ENCODE measurements at regions not wholly inside any gene's neighbourhood (a gene's known extent, or its start where the extent isn't known, plus 50 kb on each side); places are given as distances from the start of the nearest gene placed in this dataset.

- ATAC-seq (ENCODE audit: insufficient read depth, low read depth) (no peak), DNase-seq (no peak)
- no peak overlapping the region for H3K4me3 ChIP-seq (ENCODE audit: low read depth in 1 of 2, low read length in 2 of 2)
- H3K27me3 ChIP-seq (ENCODE audit: insufficient read depth, low read length, poor library complexity), result no peaks in the 10 kb centered on the region
- no peak overlapping the region for H3K4me2 ChIP-seq (ENCODE audit: insufficient read depth, low read length)
- no peaks in the 10 kb centered on the region for H3K79me2 ChIP-seq (ENCODE audit: insufficient read depth, low read length)
- H3K27ac ChIP-seq (ENCODE audit: low read length), result no peak overlapping the region
- H4K20me1 ChIP-seq (ENCODE audit: insufficient read depth, low read length), result no peaks in the 10 kb centered on the region
- no peak for TF ChIP-seq CTCF (IDR thresholded peaks at IDR 0.05; ENCODE audit: borderline replicate concordance, extremely low read depth, low read length, poor library complexity, severe bottlenecking)
- no peak for TF ChIP-seq EZH2 (IDR thresholded peaks at IDR 0.05; ENCODE audit: borderline replicate concordance, low read depth, low read length, severe bottlenecking)
- H3K9me3 ChIP-seq (ENCODE audit: insufficient read depth, low read length, severe bottlenecking), result no peaks in the 10 kb centered on the region
- H3K9ac ChIP-seq (ENCODE audit: low read depth, low read length), result no peak overlapping the region
- no peak overlapping the region for H2AFZ ChIP-seq (ENCODE audit: low read depth, low read length)
- no peaks in the 10 kb centered on the region for H3K36me3 ChIP-seq (ENCODE audit: insufficient read depth, low read length)
- H3K4me1 ChIP-seq (ENCODE audit: insufficient read depth, low read length), result no peaks in the 10 kb centered on the region
Measured at GRCh38 chr14:95396221-95396620, 76.5 kb upstream of the CLMN start.

DNA sequence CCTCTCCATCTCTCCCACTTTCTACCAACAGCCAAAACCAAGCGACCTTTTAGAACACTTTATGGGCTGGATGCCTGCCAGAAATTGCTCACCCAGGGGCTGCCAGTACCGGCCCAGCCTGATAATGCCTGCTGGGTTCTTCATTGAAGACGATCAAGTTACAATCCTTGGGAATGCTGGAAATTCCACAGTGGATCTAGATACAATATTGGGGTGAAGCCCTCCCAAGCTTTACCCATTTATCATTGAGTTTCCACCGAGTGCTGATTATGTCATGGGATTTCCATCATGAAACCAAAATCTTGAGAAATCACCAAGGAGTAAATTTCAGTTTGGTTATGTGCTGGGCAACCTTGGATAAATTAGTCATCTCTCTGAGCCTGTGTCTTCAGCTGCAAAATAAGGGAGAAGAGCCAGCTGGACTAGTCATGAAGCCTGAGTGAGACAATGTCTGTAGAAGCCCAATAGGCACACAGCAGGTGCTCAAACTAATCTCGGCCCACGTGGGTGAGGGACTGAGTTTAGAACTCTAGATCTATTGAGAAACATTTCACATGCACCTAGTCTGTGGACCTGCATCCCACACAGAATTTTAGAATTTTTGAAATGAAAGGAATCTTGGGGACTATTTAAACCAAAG is 75.5 kb upstream of the CLMN start:
- Histone ChIP-seq H3K79me2 (ENCODE audit: insufficient read depth, low read length) (no peaks in the 10 kb centered on the region), H3K36me3 (ENCODE audit: insufficient read depth, low read length) (no peaks in the 10 kb centered on the region), H2AFZ (ENCODE audit: low read depth, low read length) (no peak overlapping the region), H3K4me3 (ENCODE audit: low read depth in 1 of 2, low read length in 2 of 2) (no peak overlapping the region), H3K27ac (ENCODE audit: low read length) (no peak overlapping the region), H3K4me1 (ENCODE audit: insufficient read depth, low read length) (no peaks in the 10 kb centered on the region), H3K27me3 (ENCODE audit: insufficient read depth, low read length, poor library complexity) (no peaks in the 10 kb centered on the region), H4K20me1 (ENCODE audit: insufficient read depth, low read length) (no peaks in the 10 kb centered on the region), H3K4me2 (ENCODE audit: insufficient read depth, low read length) (no peak overlapping the region), H3K9ac (ENCODE audit: low read depth, low read length) (no peak overlapping the region), H3K9me3 (ENCODE audit: insufficient read depth, low read length, severe bottlenecking) (no peaks in the 10 kb centered on the region)
- no peak for ATAC-seq (ENCODE audit: insufficient read depth, low read depth)
- no peak for DNase-seq
- TF ChIP-seq CTCF (IDR thresholded peaks at IDR 0.05; ENCODE audit: borderline replicate concordance, extremely low read depth, low read length, poor library complexity, severe bottlenecking), result no peak
- TF ChIP-seq EZH2 (IDR thresholded peaks at IDR 0.05; ENCODE audit: borderline replicate concordance, low read depth, low read length, severe bottlenecking), result no peak

GRCh38 chr14:95394297-95395097 is 74.8 kb upstream of the CLMN start:
- Histone ChIP-seq H3K36me3 (ENCODE audit: insufficient read depth, low read length) (no peaks in the 10 kb centered on the region), H3K79me2 (ENCODE audit: insufficient read depth, low read length) (no peaks in the 10 kb centered on the region), H3K27ac (ENCODE audit: low read length) (no peak overlapping the region), H3K9me3 (ENCODE audit: insufficient read depth, low read length, severe bottlenecking) (no peaks in the 10 kb centered on the region), H3K9ac (ENCODE audit: low read depth, low read length) (no peak overlapping the region), H3K4me1 (ENCODE audit: insufficient read depth, low read length) (no peaks in the 10 kb centered on the region), H3K27me3 (ENCODE audit: insufficient read depth, low read length, poor library complexity) (no peaks in the 10 kb centered on the region), H4K20me1 (ENCODE audit: insufficient read depth, low read length) (no peaks in the 10 kb centered on the region), H3K4me2 (ENCODE audit: insufficient read depth, low read length) (no peak overlapping the region), H3K4me3 (ENCODE audit: low read depth in 1 of 2, low read length in 2 of 2) (no peak overlapping the region), H2AFZ (ENCODE audit: low read depth, low read length) (no peak overlapping the region)
- ATAC-seq (ENCODE audit: insufficient read depth, low read depth), result no peak
- TF ChIP-seq EZH2 (IDR thresholded peaks at IDR 0.05; ENCODE audit: borderline replicate concordance, low read depth, low read length, severe bottlenecking) (no peak), CTCF (IDR thresholded peaks at IDR 0.05; ENCODE audit: borderline replicate concordance, extremely low read depth, low read length, poor library complexity, severe bottlenecking) (no peak)
- DNase-seq, result no peak

Data from DND-41 (cell line).